H9 (cell line): ENCODE measurements at regions not wholly inside any gene's neighbourhood (a gene's known extent, or its start where the extent isn't known, plus 50 kb on each side); places are given as distances from the start of the nearest gene placed in this dataset.

ENCODE experiments used
- DNase-seq: peaks from one replicate; pipeline ENCODE4 v3.0.0-alpha.2; 2017
- H2AFZ ChIP-seq: one replicate; pipeline ENCODE4 v1.6.1; 2013; ENCODE audit warnings: mild to moderate bottlenecking, low read length, control low read depth, moderate library complexity
- H2AK5ac ChIP-seq: 2 replicates; pipeline ENCODE4 v1.6.1; 2013; ENCODE audit warnings: low read length, control low read depth, mixed read lengths; ENCODE audit not compliant: insufficient read length
- H2BK120ac ChIP-seq: one replicate; pipeline ENCODE4 v1.6.1; 2013; ENCODE audit warnings: low read depth, mild to moderate bottlenecking, low read length, control low read depth, inconsistent platforms; ENCODE audit not compliant: poor library complexity, severe bottlenecking
- H2BK12ac ChIP-seq: 2 replicates; pipeline ENCODE4 v1.6.1; 2013; ENCODE audit warnings: low read length, control low read depth, mixed read lengths, low read depth; ENCODE audit not compliant: insufficient read length
- H2BK15ac ChIP-seq: 2 replicates; pipeline ENCODE4 v1.6.1; 2013; ENCODE audit warnings: low read depth, low read length, control low read depth
- H2BK20ac ChIP-seq: one replicate; pipeline ENCODE4 v1.6.1; 2013; ENCODE audit warnings: low read depth, mild to moderate bottlenecking, low read length, control low read depth, inconsistent platforms; ENCODE audit not compliant: poor library complexity, severe bottlenecking
- H2BK5ac ChIP-seq: 2 replicates; pipeline ENCODE4 v1.6.1; 2013; ENCODE audit warnings: low read length, control low read depth, mixed read lengths; ENCODE audit not compliant: insufficient read length
- H3K14ac ChIP-seq: 2 replicates; pipeline ENCODE4 v1.6.1; 2013; ENCODE audit warnings: low read length, control low read depth; ENCODE audit not compliant: insufficient read depth
- H3K18ac ChIP-seq: 2 replicates; pipeline ENCODE4 v1.6.1; 2013; ENCODE audit warnings: low read depth, mild to moderate bottlenecking, mixed read lengths, low read length, control low read depth; ENCODE audit not compliant: insufficient read length
- H3K23ac ChIP-seq: 2 replicates; pipeline ENCODE4 v1.6.1; 2013; ENCODE audit warnings: low read length, control low read depth, mixed read lengths, low read depth; ENCODE audit not compliant: insufficient read length
- H3K23me2 ChIP-seq: 2 replicates; pipeline ENCODE4 v1.6.1; 2013; ENCODE audit warnings: low read depth, mild to moderate bottlenecking, mixed read lengths, low read length, control low read depth; ENCODE audit not compliant: insufficient read length, poor library complexity, severe bottlenecking
- H3K27ac ChIP-seq: 2 replicates; pipeline ENCODE4 v1.5.1; 2013; ENCODE audit warnings: low read length, control low read depth, mixed read lengths, low read depth; ENCODE audit not compliant: insufficient read length
- H3K27me3 ChIP-seq: 2 replicates; pipeline ENCODE4 v1.6.1; 2013; ENCODE audit warnings: low read length, control low read depth, inconsistent platforms; ENCODE audit not compliant: insufficient read depth
- H3K4ac ChIP-seq: 2 replicates; pipeline ENCODE4 v1.6.1; 2013; ENCODE audit warnings: low read depth, mild to moderate bottlenecking, control low read depth, inconsistent platforms, low read length, moderate library complexity
- H3K4me1 ChIP-seq: 2 replicates; pipeline ENCODE4 v1.6.1; 2013; ENCODE audit warnings: low read length, control low read depth, inconsistent platforms; ENCODE audit not compliant: insufficient read depth
- H3K4me2 ChIP-seq: 2 replicates; pipeline ENCODE4 v1.6.1; 2013; ENCODE audit warnings: low read length, control low read depth, mixed read lengths; ENCODE audit not compliant: insufficient read length, insufficient read depth
- H3K56ac ChIP-seq: 2 replicates; pipeline ENCODE4 v1.6.1; 2013; ENCODE audit warnings: low read depth, mild to moderate bottlenecking, mixed read lengths, low read length, control low read depth; ENCODE audit not compliant: insufficient read length
- H3K79me1 ChIP-seq: 2 replicates; pipeline ENCODE4 v1.6.1; 2013; ENCODE audit warnings: low read depth, mild to moderate bottlenecking, moderate library complexity, low read length, control low read depth, inconsistent platforms; ENCODE audit not compliant: insufficient read depth, poor library complexity, severe bottlenecking
- H3K79me2 ChIP-seq: 2 replicates; pipeline ENCODE4 v1.6.1; 2013; ENCODE audit warnings: low read length, control low read depth, inconsistent platforms; ENCODE audit not compliant: insufficient read depth
- H3K9ac ChIP-seq: 2 replicates; pipeline ENCODE4 v1.6.1; 2013; ENCODE audit warnings: low read length, control low read depth, mixed read lengths; ENCODE audit not compliant: insufficient read length; ENCODE audit errors: extremely low read depth
- H3K9me3 ChIP-seq: one replicate; pipeline ENCODE4 v1.6.1; 2013; ENCODE audit warnings: low read depth, low read length, inconsistent platforms; ENCODE audit not compliant: control insufficient read depth
- H3T11ph ChIP-seq: one replicate; pipeline ENCODE4 v1.6.1; 2013; ENCODE audit warnings: mild to moderate bottlenecking, low read length, control low read depth, inconsistent platforms
- H4K20me1 ChIP-seq: one replicate; pipeline ENCODE4 v1.6.1; 2013; ENCODE audit not compliant: control insufficient read depth, insufficient read length, insufficient read depth
- H4K5ac ChIP-seq: 2 replicates; pipeline ENCODE4 v1.6.1; 2013; ENCODE audit warnings: low read depth, mild to moderate bottlenecking, mixed read lengths, low read length, control low read depth; ENCODE audit not compliant: insufficient read length
- H4K8ac ChIP-seq: replicated peaks from 2 replicates; pipeline ENCODE4 v1.6.1; 2013; ENCODE audit warnings: low read length, control low read depth, mixed read lengths, low read depth; ENCODE audit not compliant: insufficient read length
- H4K91ac ChIP-seq: 2 replicates; pipeline ENCODE4 v1.6.1; 2013; ENCODE audit warnings: low read depth, mild to moderate bottlenecking, moderate library complexity, mixed read lengths, low read length, control low read depth; ENCODE audit not compliant: insufficient read length
- H3K27ac Mint-ChIP-seq, 3 experiments: 2 replicates in 2 of 3; 3 replicates in 1 of 3; pipeline ENCODE4 v1.8.0; 2020 to 2021; ENCODE audit warnings: mixed read lengths in 3 of 3, mild to moderate bottlenecking in 1 of 3, moderate library complexity in 1 of 3
- H3K27me3 Mint-ChIP-seq: 2 replicates; pipeline ENCODE4 v1.8.0; 2021; ENCODE audit warnings: low read depth, mild to moderate bottlenecking, moderate library complexity, mixed read lengths
- H3K36me3 Mint-ChIP-seq, 3 experiments: 2 replicates in 2 of 3; 3 replicates in 1 of 3; pipeline ENCODE4 v1.8.0; 2020 to 2021; ENCODE audit warnings: low read depth in 3 of 3, mixed read lengths in 3 of 3; ENCODE audit not compliant: insufficient read depth in 1 of 3
- H3K4me1 Mint-ChIP-seq, 2 experiments: 2 replicates each; pipeline ENCODE4 v1.8.0; 2020; ENCODE audit warnings: mixed read lengths in 2 of 2
- H3K4me3 Mint-ChIP-seq, 2 experiments: 2 replicates in 1 of 2; 3 replicates in 1 of 2; pipeline ENCODE4 v1.8.0; 2020 to 2021; ENCODE audit warnings: mild to moderate bottlenecking in 2 of 2, mixed read lengths in 2 of 2, moderate library complexity in 1 of 2
- H3K9me3 Mint-ChIP-seq, 2 experiments: 2 replicates in 1 of 2; 3 replicates in 1 of 2; pipeline ENCODE4 v1.8.0; 2020; ENCODE audit warnings: mild to moderate bottlenecking in 2 of 2, mixed read lengths in 2 of 2, moderate library complexity in 1 of 2
- CTCF ChIP-seq: fragments of 200-600 bp; sonication (generic); conservative IDR thresholded peaks from 3 replicates; pipeline ENCODE4 v1.8.0; 2021; ENCODE audit warnings: antibody characterized with exemption, mild to moderate bottlenecking
- WGBS: extraction: QIAGEN DNeasy Blood & Tissue Kit; methylation state at CpG from one replicate; pipeline ENCODE4 v1.1.7; 2013; ENCODE audit warnings: missing lambda C conversion rate, low lambda C conversion rate, mixed read lengths; ENCODE audit not compliant: insufficient read length; ENCODE audit errors: extremely low coverage; 5-methylcytosine and 5-hydroxymethylcytosine counted together

DNA sequence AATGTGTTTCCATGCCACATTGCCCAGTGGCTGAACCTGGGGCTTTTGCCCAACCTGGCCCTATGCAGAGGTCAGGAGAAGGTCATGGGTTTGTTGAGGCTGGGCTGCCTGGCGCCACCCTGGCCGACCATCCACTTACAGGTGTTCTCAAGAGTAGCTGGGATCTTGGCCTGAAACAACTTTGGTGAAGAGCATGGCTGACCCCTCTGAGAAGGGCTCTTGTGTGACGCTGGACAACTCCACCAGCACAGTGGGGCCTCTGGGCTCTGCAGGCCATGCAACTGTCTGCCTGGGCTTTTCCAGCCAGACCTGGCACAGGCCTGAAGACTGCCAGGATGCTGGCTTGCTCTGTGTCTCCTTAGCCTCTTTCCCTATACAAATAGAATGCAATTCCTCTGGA lies 76.4 kb upstream of the ZNG1B start:
- Histone ChIP-seq H3K23ac (no peak overlapping the region), H3K79me1 (no peaks in the 10 kb centered on the region), H4K91ac (no peak overlapping the region), H3K27ac (no peak overlapping the region), H2BK20ac (no peak overlapping the region), H3K56ac (no peak overlapping the region), H2BK120ac (no peak overlapping the region), H4K8ac (no peak overlapping the region), H3K27me3 (no peaks in the 10 kb centered on the region), H2BK15ac (no peak overlapping the region), H3K23me2 (no peaks in the 10 kb centered on the region), H2BK5ac (no peak overlapping the region), H3K9ac (no peak overlapping the region), H2BK12ac (no peak overlapping the region), H3K14ac (no peak overlapping the region), H3K18ac (no peak overlapping the region), H3K4me2 (no peak overlapping the region), H3K9me3 (no peaks in the 10 kb centered on the region), H3T11ph (no peak overlapping the region), H3K4me1 (no peaks in the 10 kb centered on the region; the same call in 1 of the 2 replicates), H2AFZ (no peak overlapping the region), H4K20me1 (no peaks in the 10 kb centered on the region), H4K5ac (no peak overlapping the region), H3K79me2 (no peaks in the 10 kb centered on the region), H2AK5ac (no peak overlapping the region), H3K4ac (no peak overlapping the region)
- no peak for DNase-seq
- 0 out of 5 replicates have a peak, but pooled peaks cover 0 to 3% of the 10 kb centered on the region in 2 experiments for H3K9me3 Mint-ChIP-seq
- peaks cover 2% of the 10 kb centered on the region for H3K27me3 Mint-ChIP-seq
- peaks cover 2 to 4% of the 10 kb centered on the region in 2 experiments; a peak in 3 of 4 replicates for H3K4me1 Mint-ChIP-seq
- H3K36me3 Mint-ChIP-seq, result no peaks in the 10 kb centered on the region; a peak in 1 of 7 replicates
- no peak overlapping the region for H3K4me3 Mint-ChIP-seq
- no peak overlapping the region for H3K27ac Mint-ChIP-seq
- no peak for TF ChIP-seq CTCF
- no CpG with 5 or more reads among the region's 3 CpGs for WGBS
